Breast epithelium (tissue), 4 donors: ENCODE measurements at regions not wholly inside any gene's neighbourhood (a gene's known extent, or its start where the extent isn't known, plus 50 kb on each side); places are given as distances from the start of the nearest gene placed in this dataset.
"Not testable (repeated sequence)": the region's sequence is repeated elsewhere in the genome, so short reads cannot be mapped to it uniquely, and the experiment has no call there.

ENCODE experiments used
- DNase-seq, 2 donors: peaks; one replicate each; pipeline ENCODE4 v3.0.0-alpha.2; 2019; ENCODE audit warnings: low spot score in 2 of 2
- H3K27ac ChIP-seq, 2 donors: fragments of 200-600 bp; sonication (generic) in 1 of 2; one replicate each; pipeline ENCODE4 v1.5.1; 2016 to 2019; ENCODE audit warnings: mild to moderate bottlenecking in 1 of 2
- H3K27me3 ChIP-seq, 2 donors: fragments of 200-600 bp; sonication (generic) in 1 of 2; one replicate each; pipeline versions ENCODE4 v1.5.1 to v1.6.0; 2017 to 2019; ENCODE audit warnings: control low read depth in 1 of 2, mild to moderate bottlenecking in 1 of 2
- H3K36me3 ChIP-seq: fragments of 200-600 bp; one replicate; pipeline ENCODE4 v1.5.1; 2019
- H3K4me1 ChIP-seq, 2 donors: fragments of 200-600 bp; sonication (generic); one replicate each; pipeline ENCODE4 v1.5.1; 2016 to 2019; ENCODE audit warnings: control low read depth in 1 of 2
- H3K4me3 ChIP-seq, 3 donors: fragments of 200-600 bp; sonication (generic); 1 replicate in 2 of 3; 2 replicates in 1 of 3; pipeline ENCODE4 v1.5.1; 2016 to 2019; ENCODE audit warnings: mild to moderate bottlenecking in 3 of 3, moderate library complexity in 2 of 3
- H3K9me3 ChIP-seq, 2 donors: fragments of 200-600 bp; sonication (generic) in 1 of 2; one replicate each; pipeline ENCODE4 v1.5.1; 2016 to 2019; ENCODE audit warnings: control low read depth in 1 of 2
- POLR2A ChIP-seq: fragments of 450-650 bp; IDR thresholded peaks from one replicate; pipeline ENCODE4 v1.6.1; 2016; ENCODE audit warnings: antibody characterized with exemption, mild to moderate bottlenecking, moderate library complexity
- POLR2AphosphoS5 ChIP-seq, 3 donors: sonication (generic); formaldehyde crosslinking; IDR thresholded peaks; one replicate each; pipeline ENCODE4 v1.6.1; 2017; ENCODE audit warnings: antibody characterized with exemption in 3 of 3
- intact Hi-C: fragments of 100-400 bp; cut with DNase I; formaldehyde crosslinking; loops from one replicate; pipeline ENCODE4 v1.15.1; 2023; ENCODE audit warnings: low total_unique reads
- TF ChIP-seq, protein P1 (sequence below), 3 donors: fragments of 450-650 bp; IDR thresholded peaks; one replicate each; pipeline ENCODE4 v1.5.1; 2016 to 2017; ENCODE audit warnings: antibody characterized with exemption in 3 of 3, mild to moderate bottlenecking in 3 of 3, moderate library complexity in 3 of 3

DNA sequence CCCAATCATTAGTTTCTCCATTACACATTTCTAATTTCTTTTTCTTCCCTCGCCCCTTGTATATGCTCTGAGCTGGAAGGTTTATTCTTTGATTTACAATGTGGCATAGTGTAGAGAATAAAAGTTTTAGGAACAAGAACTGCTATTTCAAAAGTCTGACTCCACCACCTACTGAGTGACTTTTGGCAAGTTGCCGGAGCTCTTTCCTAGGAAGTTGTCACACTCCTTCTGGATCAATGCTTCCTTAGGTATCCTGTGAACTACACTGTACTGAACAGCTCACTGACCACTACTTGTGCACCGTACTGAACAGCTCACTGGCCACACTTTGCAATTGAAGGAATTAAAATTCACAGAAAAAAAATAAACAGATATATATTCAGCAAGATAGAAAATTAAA, 458.2 kb downstream of the FRK start:
- H3K9me3 ChIP-seq = peaks cover 0 to 5% of the 10 kb centered on the region in 2 donors
- H3K4me3 ChIP-seq = no peak overlapping the region
- TF ChIP-seq POLR2AphosphoS5 (IDR thresholded peaks at IDR 0.05) (no peak), POLR2A (no peak)
- TF ChIP-seq, protein P1, sequence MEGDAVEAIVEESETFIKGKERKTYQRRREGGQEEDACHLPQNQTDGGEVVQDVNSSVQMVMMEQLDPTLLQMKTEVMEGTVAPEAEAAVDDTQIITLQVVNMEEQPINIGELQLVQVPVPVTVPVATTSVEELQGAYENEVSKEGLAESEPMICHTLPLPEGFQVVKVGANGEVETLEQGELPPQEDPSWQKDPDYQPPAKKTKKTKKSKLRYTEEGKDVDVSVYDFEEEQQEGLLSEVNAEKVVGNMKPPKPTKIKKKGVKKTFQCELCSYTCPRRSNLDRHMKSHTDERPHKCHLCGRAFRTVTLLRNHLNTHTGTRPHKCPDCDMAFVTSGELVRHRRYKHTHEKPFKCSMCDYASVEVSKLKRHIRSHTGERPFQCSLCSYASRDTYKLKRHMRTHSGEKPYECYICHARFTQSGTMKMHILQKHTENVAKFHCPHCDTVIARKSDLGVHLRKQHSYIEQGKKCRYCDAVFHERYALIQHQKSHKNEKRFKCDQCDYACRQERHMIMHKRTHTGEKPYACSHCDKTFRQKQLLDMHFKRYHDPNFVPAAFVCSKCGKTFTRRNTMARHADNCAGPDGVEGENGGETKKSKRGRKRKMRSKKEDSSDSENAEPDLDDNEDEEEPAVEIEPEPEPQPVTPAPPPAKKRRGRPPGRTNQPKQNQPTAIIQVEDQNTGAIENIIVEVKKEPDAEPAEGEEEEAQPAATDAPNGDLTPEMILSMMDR (IDR thresholded peaks at IDR 0.05) = no peak
- DNase-seq = no peak
- no peaks in the 10 kb centered on the region for H3K4me1 ChIP-seq
- H3K27me3 ChIP-seq = no peaks in the 10 kb centered on the region
- H3K27ac ChIP-seq = no peak overlapping the region
- intact Hi-C loops = no loop called here
- H3K36me3 ChIP-seq = no peaks in the 10 kb centered on the region

DNA sequence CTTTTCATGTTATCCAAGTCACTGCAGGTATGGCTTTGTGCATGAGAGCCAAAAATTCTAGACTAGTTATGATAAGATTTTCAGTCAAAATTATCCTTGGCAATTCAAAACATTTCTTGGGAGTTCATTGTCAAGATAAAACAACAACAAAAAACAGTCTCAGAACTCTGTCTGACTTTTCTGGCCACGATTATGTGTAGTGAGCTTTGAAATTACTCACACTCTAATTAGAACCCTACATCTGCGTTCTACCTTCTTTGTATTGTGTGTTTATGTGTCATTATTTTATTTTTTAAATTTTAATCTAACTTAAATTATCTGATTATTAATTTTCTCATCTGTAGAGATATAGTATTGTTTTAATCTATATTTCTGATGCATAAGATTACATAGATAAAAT, 459.2 kb downstream of the FRK start:
- no peaks in the 10 kb centered on the region for H3K27me3 ChIP-seq
- H3K36me3 ChIP-seq = no peaks in the 10 kb centered on the region
- no peak for TF ChIP-seq POLR2AphosphoS5 (IDR thresholded peaks at IDR 0.05)
- TF ChIP-seq, protein P1 (IDR thresholded peaks at IDR 0.05) = no peak
- TF ChIP-seq POLR2A = no peak
- H3K4me3 ChIP-seq = no peak overlapping the region
- no peak overlapping the region for H3K27ac ChIP-seq
- DNase-seq = no peak
- H3K4me1 ChIP-seq = no peaks in the 10 kb centered on the region
- intact Hi-C loops = no loop called here
- peaks cover 0 to 9% of the 10 kb centered on the region in 2 donors for H3K9me3 ChIP-seq

DNA sequence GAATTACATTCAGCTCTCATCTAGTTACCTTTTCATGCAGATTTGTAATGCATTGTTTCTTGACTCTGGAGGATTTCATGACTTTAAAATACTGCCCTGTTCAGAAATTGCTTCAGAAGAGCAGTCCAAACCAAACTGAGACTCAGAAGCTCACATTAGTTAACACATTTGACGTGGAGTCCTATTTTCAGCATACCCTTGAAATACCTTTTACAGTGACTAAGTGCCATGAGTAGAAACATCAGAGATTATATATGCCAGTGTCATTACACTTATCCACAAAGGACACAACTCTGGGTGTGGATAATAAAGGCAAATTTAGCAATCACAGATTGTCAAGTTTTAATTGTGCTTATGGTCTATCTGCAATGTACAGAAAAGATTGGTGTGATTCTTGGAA, 459.6 kb downstream of the FRK start:
- Histone ChIP-seq H3K4me3 (no peak overlapping the region), H3K4me1 (no peaks in the 10 kb centered on the region), H3K36me3 (no peaks in the 10 kb centered on the region)

DNA sequence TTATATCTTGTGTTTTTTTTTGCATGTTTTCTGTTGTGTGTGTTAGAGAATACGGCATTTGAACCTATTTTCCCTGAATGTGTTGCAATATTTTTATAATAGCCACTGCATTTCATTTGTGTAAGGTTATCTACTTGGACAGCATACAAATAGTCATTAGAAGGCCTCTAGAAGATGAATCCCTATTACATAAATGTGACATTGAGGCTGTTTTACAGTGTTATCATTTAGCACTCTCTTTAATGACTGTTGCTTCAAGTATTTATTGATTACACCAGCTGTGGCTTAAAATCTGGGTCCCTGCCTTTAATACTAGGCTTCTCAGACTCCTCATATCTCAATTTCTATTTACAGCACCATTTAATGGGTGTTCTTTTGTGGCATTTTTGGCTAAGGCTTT, 465.8 kb downstream of the FRK start:
- H3K4me3 ChIP-seq = no peak overlapping the region
- DNase-seq = no peak
- H3K9me3 ChIP-seq = peaks cover 0 to 9% of the 10 kb centered on the region in 2 donors
- H3K27ac ChIP-seq = no peak overlapping the region
- intact Hi-C loops = no loop called here
- no peaks in the 10 kb centered on the region for H3K4me1 ChIP-seq
- TF ChIP-seq, protein P1 (IDR thresholded peaks at IDR 0.05) = no peak
- TF ChIP-seq POLR2AphosphoS5 (IDR thresholded peaks at IDR 0.05) = no peak
- TF ChIP-seq POLR2A = no peak
- no peaks in the 10 kb centered on the region for H3K27me3 ChIP-seq
- H3K36me3 ChIP-seq = no peaks in the 10 kb centered on the region

More for the DNA sequence above, 459.6 kb downstream of the FRK start:
- DNase-seq = no peak
- Histone ChIP-seq H3K9me3 (peaks cover 0 to 9% of the 10 kb centered on the region in 2 donors), H3K27me3 (no peaks in the 10 kb centered on the region), H3K27ac (no peak overlapping the region)
- intact Hi-C loops = no loop called here
- TF ChIP-seq, protein P1 (IDR thresholded peaks at IDR 0.05) = no peak
- no peak for TF ChIP-seq POLR2AphosphoS5 (IDR thresholded peaks at IDR 0.05)
- TF ChIP-seq POLR2A = no peak

DNA sequence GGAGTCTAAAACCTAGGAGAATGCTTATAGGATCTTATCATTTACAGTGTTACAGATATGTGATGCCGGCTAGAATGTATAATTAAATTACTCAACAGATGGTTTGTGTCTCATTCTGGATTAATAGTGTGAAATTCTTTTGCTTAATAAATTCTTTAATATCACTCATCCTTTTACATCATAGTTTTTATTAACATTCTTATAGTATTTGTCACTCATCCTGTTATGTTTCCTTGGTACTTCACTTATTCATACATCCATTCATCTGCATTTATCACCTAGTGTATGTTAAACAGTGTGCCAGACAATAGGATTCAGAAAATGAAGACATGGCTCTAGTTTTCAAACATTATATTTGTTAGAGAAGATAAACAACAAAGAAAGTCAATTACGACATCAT, 468.7 kb downstream of the FRK start:
- Histone ChIP-seq H3K4me1 (no peaks in the 10 kb centered on the region), H3K9me3 (peaks cover 0 to under 1% of the 10 kb centered on the region in 2 donors), H3K4me3 (no peak overlapping the region), H3K36me3 (no peaks in the 10 kb centered on the region), H3K27ac (no peak overlapping the region), H3K27me3 (no peaks in the 10 kb centered on the region)
- no peak for DNase-seq
- no peak for TF ChIP-seq POLR2A
- TF ChIP-seq, protein P1 (IDR thresholded peaks at IDR 0.05) = no peak
- TF ChIP-seq POLR2AphosphoS5 (IDR thresholded peaks at IDR 0.05) = no peak
- intact Hi-C loops = no loop called here

DNA sequence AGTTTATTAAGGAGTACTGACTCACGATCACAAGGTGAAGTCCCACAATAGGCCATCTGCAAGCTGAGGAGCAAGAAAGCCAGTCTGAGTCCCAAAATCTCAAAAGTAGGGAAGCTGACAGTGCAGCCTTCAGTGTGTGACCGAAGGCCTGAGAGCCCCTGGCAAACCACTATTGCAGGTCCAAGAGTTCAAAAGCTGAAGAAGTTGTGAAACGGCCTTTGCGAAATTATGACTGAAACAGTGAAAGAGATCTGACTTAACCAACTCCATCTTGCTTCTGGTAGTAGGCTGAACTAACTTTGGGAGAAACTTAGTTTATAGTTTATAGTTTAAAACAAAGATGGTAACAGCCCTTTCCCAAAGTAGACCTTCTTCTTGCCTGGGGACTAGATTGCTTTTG, 471.6 kb downstream of the FRK start:
- H3K4me3 ChIP-seq, H3K4me1 ChIP-seq, H3K9me3 ChIP-seq, H3K36me3 ChIP-seq, H3K27ac ChIP-seq, intact Hi-C loops, DNase-seq, H3K27me3 ChIP-seq: not testable (repeated sequence)
